ENCODE measurements at regions not wholly inside any gene's neighbourhood (a gene's known extent, or its start where the extent isn't known, plus 50 kb on each side); places are given as distances from the start of the nearest gene placed in this dataset.

GRCh38 chr1:68930101-68930500 is 433.2 kb upstream of the DEPDC1 start:
- TF ChIP-seq, protein P1, sequence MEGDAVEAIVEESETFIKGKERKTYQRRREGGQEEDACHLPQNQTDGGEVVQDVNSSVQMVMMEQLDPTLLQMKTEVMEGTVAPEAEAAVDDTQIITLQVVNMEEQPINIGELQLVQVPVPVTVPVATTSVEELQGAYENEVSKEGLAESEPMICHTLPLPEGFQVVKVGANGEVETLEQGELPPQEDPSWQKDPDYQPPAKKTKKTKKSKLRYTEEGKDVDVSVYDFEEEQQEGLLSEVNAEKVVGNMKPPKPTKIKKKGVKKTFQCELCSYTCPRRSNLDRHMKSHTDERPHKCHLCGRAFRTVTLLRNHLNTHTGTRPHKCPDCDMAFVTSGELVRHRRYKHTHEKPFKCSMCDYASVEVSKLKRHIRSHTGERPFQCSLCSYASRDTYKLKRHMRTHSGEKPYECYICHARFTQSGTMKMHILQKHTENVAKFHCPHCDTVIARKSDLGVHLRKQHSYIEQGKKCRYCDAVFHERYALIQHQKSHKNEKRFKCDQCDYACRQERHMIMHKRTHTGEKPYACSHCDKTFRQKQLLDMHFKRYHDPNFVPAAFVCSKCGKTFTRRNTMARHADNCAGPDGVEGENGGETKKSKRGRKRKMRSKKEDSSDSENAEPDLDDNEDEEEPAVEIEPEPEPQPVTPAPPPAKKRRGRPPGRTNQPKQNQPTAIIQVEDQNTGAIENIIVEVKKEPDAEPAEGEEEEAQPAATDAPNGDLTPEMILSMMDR (IDR thresholded peaks at IDR 0.05; ENCODE audit: insufficient read depth, low read depth, low read length): no peak
- H3K4me3 ChIP-seq (ENCODE audit: low read depth, low read length): no peak overlapping the region
- no peak for DNase-seq (ENCODE audit: low read depth)

DNA sequence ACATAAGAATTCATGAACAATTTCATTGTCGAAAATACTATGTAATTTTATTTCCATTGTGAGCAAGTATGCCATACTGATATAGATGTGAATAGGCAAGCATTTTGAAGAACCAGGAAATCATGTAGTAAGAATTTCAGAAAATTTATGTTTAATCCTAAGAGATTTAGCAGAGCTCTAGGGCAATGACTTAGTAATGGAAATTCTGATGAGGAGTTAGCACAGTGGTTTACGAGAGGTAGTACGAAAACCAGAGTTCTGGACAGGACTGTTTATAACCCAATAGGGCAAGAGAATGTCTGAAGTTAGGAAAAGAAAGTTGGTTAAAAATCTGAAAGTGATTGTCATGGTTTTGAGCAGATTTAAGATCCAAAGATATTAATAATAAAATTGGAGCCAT is 439.6 kb upstream of the DEPDC1 start:
- no peak overlapping the region for H3K4me3 ChIP-seq (ENCODE audit: low read depth, low read length)
- TF ChIP-seq, protein P1 (IDR thresholded peaks at IDR 0.05; ENCODE audit: insufficient read depth, low read depth, low read length): no peak

GRCh38 chr1:68938051-68938666 is 441.3 kb upstream of the DEPDC1 start:
- TF ChIP-seq, protein P1 (IDR thresholded peaks at IDR 0.05; ENCODE audit: insufficient read depth, low read depth, low read length): no peak
- no peak overlapping the region for H3K4me3 ChIP-seq (ENCODE audit: low read depth, low read length)
- no peak for DNase-seq (ENCODE audit: low read depth)

More for the DNA sequence above, 439.6 kb upstream of the DEPDC1 start:
- no peak for DNase-seq (ENCODE audit: low read depth)

GRCh38 chr1:68950036-68950435 is 453.2 kb upstream of the DEPDC1 start:
- TF ChIP-seq, protein P1 (IDR thresholded peaks at IDR 0.05; ENCODE audit: insufficient read depth, low read depth, low read length): no peak
- DNase-seq (ENCODE audit: low read depth): no peak
- no peak overlapping the region for H3K4me3 ChIP-seq (ENCODE audit: low read depth, low read length)

DNA sequence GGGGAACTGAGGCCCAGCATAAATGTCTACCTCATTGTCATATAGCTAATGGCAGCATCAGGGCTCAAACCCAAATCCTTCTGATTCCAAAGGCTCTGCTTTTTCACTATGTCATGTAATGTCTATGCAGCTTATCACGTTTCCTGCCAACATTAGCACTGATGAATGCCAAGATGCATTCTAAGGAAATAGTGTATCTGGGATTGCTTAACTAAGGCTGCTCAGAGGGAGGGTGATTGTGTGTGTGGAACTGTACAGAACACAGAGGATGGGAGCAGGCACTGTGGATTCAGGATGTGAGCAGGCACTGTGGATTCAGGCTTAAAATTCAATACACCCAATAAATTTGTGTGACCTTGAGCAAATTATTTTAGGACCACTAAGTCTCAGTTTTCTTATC is 456.4 kb upstream of the DEPDC1 start:
- H3K4me3 ChIP-seq (ENCODE audit: low read depth, low read length): no peak overlapping the region
- DNase-seq (ENCODE audit: low read depth): no peak
- TF ChIP-seq, protein P1 (IDR thresholded peaks at IDR 0.05; ENCODE audit: insufficient read depth, low read depth, low read length): no peak

GRCh38 chr1:68954841-68955240 is 458.0 kb upstream of the DEPDC1 start:
- TF ChIP-seq, protein P1 (IDR thresholded peaks at IDR 0.05; ENCODE audit: insufficient read depth, low read depth, low read length): no peak
- peak; percentile 31 for DNase-seq (ENCODE audit: low read depth)

DNA sequence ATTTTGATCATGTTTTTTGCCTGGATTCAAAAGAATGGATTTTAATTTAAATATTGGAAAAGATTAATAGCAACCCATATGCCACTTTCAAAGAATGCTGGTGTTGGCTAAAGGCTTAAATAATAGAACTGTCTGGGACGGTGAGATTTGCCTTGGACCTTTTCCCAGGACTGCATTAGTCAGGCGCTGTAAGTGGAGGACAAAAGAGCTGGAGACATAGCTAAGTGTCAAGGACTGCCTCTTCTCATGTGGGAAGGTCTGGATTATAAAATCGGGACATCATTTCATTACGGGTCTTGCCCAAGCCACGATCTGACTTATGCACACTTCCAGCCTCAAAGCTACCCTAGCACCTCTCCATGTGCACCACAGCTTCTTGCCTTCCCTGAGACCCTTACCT is 458.5 kb upstream of the DEPDC1 start:
- DNase-seq (ENCODE audit: low read depth): peak; percentile 2
- H3K4me3 ChIP-seq (ENCODE audit: low read depth, low read length): no peak overlapping the region
- TF ChIP-seq, protein P1 (IDR thresholded peaks at IDR 0.05; ENCODE audit: insufficient read depth, low read depth, low read length): no peak

More at GRCh38 chr1:68954841-68955240, 458.0 kb upstream of the DEPDC1 start:
- no peak overlapping the region for H3K4me3 ChIP-seq (ENCODE audit: low read depth, low read length)
